ENCODE measurements at regions not wholly inside any gene's neighbourhood (a gene's known extent, or its start where the extent isn't known, plus 50 kb on each side); places are given as distances from the start of the nearest gene placed in this dataset.
"Not testable (repeated sequence)": the region's sequence is repeated elsewhere in the genome, so short reads cannot be mapped to it uniquely, and the experiment has no call there.

DNA sequence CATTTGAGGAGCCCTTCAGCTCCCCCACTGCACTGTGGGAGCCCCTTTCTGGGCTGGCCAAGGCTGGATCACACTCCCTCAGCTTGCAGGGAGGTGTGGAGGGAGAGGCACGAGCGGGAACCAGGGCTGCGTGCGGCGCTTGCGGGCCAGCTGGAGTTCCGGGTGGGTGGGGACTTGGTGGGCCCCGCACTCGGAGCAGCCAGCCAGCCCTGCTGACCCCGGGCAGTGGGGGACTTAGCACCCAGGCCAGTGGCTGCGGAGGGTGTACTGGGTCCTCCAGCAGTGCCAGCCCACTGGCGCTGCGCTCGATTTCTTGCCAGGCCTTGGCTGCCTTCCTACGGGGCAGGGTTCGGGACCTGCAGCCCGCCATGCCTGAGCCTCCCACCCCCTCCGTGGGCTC is 895.1 kb upstream of the FAM98A start:
- not testable (repeated sequence) for DNase-seq (ENCODE audit: low read depth in 4 of 4, low spot score in 1 of 4)

DNA sequence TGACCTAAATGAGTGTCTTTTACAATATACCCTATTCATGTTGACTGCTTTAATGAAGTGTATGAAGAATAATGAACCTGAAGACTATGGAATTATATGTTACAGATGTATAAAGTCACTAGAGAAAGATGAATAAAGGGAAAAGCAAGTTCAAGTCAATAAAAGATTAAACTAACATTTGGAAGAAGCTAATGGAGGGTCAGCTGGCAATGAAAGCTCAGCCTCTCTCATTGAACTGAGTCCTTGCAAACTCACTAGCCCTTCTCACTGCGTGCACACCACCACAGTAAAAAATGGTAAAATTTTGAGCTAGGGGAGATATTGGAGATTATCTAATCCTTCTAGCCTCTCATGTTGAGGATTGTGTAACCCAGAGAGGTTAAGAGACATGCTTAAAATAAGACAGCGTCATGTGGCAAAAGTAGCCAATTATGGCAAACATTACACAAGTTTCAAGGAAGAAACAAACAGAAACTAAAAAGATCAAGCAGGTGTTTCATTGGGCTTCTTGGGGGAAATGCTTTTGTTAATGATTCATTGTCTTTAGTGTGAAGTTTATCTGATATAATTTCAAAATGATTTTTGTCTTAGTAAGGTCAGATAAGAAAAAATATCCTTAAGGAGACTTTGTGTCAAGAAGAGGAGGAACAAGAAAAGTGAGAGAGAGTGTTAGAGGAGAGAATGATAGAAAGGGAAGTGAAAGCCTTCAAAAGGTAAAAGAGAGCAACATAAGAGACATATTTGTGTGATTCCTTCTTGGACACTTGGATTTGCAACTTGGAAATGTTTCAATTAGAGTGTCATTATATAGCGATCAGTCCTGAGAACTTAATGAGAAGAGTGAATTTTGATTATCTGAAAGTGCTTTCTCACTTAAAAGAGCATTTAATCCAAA is 893.7 kb upstream of the FAM98A start:
- no peak for DNase-seq (ENCODE audit: low read depth in 4 of 4, low spot score in 1 of 4)

DNA sequence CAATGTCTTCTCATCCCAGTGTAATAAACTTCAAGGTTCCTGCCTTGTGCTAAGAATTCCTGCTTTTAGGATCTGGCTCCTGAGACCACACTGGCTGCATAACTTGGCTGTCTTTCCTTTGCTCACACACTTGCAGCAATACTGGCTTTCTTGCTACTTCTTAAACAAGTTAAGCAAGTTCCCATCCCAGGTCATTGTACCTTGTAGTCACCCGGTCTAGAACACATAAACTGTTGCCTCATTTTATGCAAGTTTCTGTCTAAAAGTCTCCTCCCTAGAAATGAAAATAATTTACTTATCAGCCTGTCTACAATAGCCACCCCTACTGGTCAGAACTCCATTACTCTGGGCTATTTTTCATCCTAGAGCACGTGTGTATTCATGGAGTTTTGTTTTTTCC is 887.9 kb upstream of the FAM98A start:
- no peak for DNase-seq (ENCODE audit: low read depth in 4 of 4, low spot score in 1 of 4)

DNA sequence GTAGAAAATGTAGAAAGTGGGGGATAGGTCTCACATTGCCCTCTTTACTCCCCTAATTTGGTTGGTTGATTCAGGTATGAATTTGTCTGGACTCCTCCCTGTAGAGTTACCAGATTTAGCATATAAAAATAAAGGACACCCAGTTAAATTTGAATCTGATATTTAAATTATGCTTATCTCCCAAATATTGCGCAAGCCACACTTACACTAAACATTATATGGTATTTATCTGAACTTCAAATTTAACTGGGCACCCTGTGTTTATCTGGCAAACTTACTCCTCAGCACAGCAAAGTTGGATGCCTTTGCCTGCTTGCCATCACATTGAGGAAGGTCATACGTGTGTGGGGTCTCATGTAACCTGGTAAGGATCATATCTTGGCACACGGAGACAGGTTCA is 882.4 kb upstream of the FAM98A start:
- no peak for DNase-seq (ENCODE audit: low read depth in 4 of 4, low spot score in 1 of 4)

DNA sequence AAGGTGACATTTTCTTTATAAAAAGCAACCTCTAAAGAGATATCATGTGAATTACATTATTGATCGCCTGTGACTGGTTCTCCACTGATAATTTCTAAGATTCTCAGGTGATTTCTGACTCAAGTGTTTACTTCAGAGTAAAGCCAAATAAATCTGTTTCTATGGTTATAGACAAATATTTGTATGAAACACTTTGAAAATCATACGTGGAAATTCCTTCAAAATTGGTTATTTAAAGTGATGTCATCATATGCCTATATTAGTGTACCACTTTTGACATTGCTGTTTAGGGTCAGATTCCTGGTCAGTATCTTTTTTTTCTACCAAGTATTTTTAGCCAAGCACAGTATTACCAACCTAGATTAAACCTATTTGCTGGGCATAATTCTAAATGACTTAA is 881.3 kb upstream of the FAM98A start:
- DNase-seq (ENCODE audit: low read depth in 4 of 4, low spot score in 1 of 4) = no peak

DNA sequence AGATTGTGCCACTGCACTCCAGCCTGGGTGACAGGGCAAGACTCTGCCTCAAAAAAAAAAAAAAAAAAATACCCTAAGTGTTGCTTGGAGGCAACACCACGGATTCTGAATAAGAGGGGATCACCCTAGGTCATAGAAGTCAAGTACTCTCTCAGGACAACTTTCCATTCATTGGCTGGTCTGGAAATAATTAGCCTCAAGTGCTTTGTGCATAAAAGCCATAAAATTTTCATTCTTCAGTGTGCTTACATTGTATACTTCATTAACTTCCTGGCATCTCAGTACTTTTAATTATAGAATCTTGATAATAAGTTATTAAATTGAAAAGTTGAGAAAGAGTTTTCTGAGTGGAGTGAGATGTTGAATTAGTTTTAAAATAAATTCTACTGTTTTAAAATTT is 876.1 kb upstream of the FAM98A start:
- DNase-seq (ENCODE audit: low read depth in 4 of 4, low spot score in 1 of 4) = no peak

DNA sequence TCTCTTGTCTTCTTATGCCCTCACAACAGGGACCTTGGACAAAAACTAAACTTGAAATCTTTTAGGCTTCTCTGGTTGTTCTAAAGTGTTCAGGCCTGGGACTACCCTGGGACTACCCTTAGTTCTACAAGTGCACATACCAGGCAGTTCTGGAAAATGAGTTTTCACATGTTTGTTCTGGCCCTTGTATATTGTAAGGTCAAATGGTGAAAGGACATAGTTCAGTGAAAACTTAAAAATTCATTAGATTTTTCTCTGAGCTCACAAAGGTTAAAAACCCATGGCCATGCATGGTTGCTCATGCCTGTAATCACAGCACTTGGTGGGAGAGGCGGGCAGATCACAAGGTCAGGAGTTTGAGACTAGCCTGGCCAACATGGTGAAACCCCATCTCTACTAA is 875.5 kb upstream of the FAM98A start:
- no peak for DNase-seq (ENCODE audit: low read depth in 4 of 4, low spot score in 1 of 4)

DNA sequence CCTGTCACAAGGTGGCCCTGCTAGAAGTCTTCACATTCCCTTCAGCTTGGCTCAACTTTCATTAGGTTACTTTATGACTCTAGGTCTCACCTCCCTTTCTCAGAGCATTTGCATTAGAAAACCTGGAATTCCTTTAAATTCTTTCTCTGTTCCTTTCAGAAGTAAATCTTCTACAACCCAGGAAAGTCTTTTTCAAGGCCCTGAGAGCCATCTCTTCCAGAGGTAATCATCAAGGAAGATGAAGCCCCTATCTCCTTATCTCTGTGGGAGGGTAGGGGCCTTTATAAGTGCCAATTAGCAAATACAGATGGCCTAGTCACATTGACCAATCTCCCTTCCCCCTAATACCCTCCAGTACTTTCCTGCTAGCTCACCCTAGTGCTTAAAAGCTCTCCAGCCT is 848.0 kb upstream of the FAM98A start:
- no peak for DNase-seq (ENCODE audit: low read depth in 4 of 4, low spot score in 1 of 4)

DNA sequence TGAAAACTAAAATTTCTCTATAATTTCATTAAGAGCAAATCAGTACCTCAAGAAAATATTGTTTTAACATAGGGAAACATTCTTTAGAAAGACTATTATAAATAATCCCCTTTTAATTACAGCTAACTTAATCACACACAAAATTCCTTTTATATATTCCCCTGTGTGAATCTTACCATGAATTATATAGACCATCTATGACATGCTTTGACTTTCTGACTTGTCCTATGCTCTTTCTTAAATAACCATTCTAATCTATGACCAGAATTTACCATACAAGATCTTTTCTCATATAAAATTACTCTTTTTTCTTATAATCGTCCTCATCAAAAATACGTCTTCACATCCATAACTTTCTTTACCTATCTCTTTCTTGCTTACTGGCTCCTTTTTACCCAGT is 824.2 kb upstream of the FAM98A start:
- no peak for DNase-seq (ENCODE audit: low read depth in 4 of 4, low spot score in 1 of 4)

DNA sequence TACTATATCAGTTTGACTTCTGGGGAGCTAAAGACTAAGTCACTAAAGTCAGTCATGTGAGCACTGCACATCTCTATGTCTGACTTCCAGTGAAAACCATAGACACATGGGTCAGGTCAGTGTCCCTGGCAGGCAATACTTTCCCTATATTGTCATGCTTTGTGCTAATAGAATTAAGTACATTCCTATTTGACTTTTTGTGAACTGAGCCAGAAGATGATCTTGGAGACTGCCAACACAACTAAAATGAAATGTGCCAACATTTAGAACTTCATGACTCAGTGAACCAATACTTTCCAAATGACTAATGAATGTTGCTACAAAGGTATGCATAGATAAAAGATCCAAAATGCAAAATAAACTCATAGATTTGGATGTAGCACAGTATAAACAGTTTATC is 820.8 kb upstream of the FAM98A start:
- DNase-seq (ENCODE audit: low read depth in 4 of 4, low spot score in 1 of 4) = no peak

DNA sequence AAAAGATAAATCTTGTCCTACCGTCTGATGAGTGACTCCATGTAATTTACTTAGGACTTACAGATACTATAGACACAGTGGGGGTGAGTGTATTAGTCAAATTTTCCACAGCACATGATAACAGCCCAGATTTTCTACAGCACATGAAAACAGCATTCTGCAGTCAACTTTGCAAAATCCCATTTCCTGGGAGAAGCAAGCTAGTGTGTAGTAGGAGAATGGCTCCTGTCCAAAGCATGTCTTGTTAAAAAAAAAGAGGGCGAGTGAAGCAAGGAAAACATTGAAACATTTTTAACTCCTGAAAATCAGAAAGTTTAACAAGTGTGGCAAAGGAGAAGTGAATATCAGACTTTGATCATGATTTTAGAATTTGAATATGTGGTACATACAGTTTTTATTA is 817.8 kb upstream of the FAM98A start:
- no peak for DNase-seq (ENCODE audit: low read depth in 4 of 4, low spot score in 1 of 4)

DNA sequence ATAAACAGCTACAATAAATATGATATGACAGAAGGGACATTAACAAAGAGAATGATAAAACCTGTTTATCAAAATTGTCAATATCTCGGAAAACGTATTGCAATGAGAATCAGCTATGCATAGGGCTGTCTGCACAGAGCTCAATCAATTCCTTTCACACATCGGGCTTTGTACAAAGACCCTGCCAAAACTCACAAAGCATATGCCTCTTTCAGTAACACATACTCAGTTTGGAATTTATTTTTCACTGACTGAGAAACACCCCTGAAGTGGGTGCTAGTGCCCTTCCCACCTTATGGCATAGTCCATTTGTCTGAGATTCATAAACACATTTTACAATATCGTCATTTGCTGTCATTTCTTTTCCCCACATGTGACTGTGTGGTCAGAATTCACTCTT is 815.8 kb upstream of the FAM98A start:
- no peak for DNase-seq (ENCODE audit: low read depth in 4 of 4, low spot score in 1 of 4)

DNA sequence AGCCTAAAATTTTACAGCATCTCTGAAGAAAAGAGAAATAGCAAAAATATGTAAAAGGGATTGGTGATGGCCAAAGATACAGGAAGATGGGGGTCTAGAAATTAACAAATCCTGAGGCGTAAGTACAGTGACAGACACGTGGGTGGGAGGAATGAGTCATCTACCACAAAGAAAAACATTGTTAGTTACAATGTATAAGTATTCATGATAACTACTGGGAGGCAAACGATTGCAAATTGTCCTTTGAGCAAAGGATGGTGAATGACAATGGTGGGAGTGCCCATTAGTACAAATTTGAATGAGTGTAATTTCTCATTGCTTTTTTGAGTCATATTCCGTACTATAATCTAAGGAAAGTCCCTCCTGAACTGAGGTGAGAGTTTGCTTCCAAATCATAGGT is 809.0 kb upstream of the FAM98A start:
- DNase-seq (ENCODE audit: low read depth in 4 of 4, low spot score in 1 of 4) = no peak

DNA sequence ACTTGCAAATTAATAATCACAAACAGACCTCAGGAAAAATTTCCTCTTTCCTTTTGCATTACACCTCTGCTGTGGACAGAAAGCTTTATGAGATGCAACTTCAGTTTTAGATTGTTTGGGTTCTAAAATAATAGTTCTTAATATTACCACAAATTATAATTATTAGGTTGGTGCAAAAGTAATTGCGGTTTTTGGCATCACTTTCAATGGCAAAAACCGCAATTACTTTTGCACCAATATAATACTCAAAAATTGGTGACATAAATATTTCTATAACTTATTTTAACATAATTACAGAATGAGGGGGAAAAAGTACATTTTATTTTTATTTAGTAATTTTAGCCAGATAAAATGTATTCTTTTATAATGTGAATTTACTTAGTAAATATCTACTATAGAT is 804.4 kb upstream of the FAM98A start:
- no peak for DNase-seq (ENCODE audit: low read depth in 4 of 4, low spot score in 1 of 4)

DNA sequence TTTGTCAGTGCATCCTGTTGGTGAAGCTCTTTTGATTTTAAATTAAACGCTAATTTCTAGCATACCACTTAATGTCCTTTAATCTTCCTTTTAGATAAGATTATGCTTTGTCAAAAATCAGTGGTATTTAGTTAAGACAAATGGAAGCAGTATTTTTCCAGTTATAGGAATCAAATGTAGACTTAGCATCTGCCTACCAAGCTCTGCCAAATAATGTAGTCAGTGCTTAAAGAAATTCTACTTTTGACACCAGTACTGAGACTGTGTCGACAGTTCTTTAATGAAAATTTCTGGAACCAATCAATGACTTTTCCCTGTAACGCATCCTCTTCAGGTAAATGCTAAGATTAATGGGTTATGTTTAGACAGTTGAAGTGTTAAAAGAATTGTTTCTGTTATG is 803.3 kb upstream of the FAM98A start:
- no peak for DNase-seq (ENCODE audit: low read depth in 4 of 4, low spot score in 1 of 4)

DNA sequence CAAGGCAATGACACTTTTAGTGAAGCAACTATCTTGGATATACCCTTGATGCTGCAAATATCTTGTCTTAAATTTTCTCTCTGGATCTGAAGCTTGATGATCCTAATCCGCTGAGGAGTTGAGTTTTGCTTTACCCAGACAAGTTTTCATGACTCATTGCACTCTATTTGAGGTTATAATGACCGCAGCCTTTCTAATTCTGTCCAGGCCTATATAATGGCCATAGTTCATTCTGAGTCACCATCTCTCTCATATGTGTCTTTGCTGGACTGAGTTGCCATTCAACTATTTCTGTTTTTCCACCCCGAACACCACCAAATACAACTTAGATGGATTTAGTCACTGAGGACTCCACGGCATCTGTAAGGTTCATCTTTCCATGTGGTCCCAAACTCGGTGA is 802.1 kb upstream of the FAM98A start:
- no peak for DNase-seq (ENCODE audit: low read depth in 4 of 4, low spot score in 1 of 4)

DNA sequence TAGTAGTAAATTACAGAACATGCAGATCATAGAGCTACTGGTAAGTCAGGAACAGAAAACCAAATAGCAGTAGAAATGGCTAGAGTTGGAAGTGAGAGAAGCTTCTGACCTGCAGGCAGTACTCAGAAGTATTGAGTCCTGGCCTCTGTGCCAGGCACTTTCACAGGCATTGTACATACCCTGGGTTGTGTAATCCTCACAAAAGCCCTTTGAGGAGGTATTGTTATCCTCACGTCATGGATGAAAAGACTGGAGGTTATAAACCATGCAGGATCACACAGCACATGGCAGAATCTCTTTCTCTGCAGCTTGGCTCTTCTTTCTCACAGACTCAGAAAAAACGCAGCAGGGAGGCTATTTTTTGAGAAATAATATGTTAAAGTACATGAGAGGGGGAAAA is 789.3 kb upstream of the FAM98A start:
- DNase-seq (ENCODE audit: low read depth in 4 of 4, low spot score in 1 of 4) = no peak

DNA sequence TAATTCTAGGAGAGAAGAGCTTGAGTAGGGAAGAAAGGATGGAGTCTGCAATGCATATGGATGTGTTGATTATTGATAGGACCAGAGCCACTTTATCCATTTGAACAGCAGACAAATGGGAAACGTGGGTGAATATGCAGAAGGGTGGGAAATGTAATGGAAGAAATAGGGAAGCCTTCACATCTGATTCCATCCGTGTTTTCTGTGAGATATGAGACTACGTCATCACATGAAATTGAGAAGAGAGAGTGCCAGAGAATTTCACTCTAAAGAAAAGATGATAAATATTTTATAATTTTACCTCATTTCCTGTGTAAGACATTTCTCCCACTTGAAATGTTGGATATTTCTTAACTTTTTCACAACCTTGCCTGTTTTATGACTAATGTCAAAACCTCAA is 788.4 kb upstream of the FAM98A start:
- DNase-seq (ENCODE audit: low read depth in 4 of 4, low spot score in 1 of 4) = no peak

DNA sequence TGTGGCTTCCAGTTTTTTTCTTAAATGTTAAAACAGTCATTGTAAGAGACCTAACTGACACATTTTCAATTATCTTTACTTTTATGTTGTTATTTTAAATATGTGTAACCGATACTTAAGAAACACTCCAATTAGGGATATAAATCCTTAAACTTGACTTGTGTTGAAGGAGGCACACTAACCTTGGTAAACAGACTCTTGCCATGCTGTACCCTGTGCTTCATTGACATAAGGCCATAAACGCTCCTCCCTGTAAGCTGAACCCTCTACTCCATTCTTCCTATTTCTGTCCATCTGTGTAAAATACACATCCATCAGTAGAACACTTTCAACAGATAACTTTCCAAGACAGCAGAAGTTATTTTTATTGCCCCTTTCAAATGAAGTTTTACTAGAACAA is 780.5 kb upstream of the FAM98A start:
- DNase-seq (ENCODE audit: low read depth in 4 of 4, low spot score in 1 of 4) = no peak

DNA sequence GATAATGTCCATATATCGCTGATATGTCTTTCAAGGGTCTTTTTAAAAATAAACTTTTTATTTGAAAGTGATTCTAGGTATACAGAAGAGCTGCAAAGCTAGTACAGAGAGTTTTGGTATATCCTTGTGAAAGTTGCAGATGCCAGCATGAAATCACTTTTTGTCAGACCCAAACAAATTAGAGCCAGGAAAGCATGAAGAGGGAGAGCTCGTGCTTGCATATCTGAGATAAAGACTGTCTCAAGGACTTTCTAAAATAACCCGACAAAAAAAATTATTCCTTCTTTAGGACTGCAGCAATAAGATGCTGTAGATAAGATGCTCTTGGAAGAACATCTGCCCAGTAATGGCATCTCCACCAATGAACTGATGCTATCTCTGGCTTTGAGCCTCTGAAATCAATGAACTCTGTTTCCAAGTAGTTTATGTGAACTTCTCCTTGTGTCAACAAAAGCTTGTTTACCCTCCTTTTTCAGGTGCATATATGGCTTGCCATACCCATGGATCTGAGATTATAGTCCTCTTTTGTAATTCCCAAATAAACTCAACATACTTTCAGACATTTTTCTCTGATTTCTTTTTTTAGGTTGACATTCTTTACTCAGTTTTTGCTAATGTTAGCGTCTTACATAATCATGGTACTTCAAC is 774.6 kb upstream of the FAM98A start:
- DNase-seq (ENCODE audit: low read depth in 4 of 4, low spot score in 1 of 4) = no peak

DNA sequence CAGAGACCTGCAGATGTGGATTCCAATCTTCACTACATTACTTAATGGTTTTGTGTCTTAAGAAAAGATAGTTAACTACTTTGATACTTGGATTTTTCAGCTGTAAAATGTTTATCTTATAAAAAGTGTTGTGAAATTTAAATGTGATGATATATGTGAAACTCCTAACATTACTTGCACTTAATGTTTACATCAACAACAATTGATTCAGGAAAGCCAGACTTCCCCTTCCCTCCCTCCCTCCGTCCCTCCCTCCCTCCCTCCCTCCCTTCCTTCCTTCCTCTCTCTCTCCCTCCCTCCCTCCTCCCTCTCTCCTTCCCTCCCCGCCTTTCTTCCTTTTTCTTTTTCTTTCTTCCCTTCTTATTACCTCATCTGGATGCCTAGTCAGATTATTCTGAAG is 773.9 kb upstream of the FAM98A start:
- no peak for DNase-seq (ENCODE audit: low read depth in 4 of 4, low spot score in 1 of 4)

DNA sequence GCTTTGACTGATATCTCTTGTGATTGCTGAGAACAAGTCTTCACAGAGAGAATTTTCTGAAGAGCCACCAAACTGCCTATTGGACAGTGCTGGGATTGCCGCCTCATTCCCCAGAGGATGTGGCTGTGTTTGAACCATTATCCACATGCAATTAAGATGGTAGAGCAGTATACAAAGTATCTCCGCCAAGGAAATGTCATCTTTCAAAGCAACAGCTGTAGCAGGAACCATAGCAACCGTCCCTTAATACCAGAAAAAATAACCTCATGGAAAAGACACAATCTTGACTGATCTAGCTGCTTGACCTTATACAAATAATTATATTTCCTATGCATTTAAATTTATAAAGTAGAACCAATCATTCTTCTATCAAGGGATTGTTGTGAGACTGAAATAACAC is 772.6 kb upstream of the FAM98A start:
- DNase-seq (ENCODE audit: low read depth in 4 of 4, low spot score in 1 of 4) = no peak

DNA sequence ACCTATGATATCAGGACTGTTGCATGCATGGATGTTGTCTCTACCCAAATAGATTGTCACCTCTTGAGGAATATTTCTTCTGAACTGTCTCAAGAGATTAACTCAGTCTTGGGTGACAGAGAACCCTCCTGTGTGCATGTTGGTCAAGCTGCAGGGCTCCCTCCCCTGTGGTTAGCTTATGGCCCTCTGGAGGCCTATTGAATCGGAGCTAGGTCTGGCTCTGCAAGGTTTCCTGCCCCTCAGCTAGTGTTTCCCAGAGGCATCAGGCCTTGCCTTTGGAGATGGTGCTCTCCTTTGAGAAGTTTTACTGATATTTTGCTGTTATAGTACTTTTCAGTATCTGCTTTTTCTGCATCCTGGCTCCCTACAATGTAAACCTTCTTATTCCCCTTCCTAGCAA is 769.2 kb upstream of the FAM98A start:
- DNase-seq (ENCODE audit: low read depth in 4 of 4, low spot score in 1 of 4) = no peak
